ENCODE measurements at regions not wholly inside any gene's neighbourhood (a gene's known extent, or its start where the extent isn't known, plus 50 kb on each side); places are given as distances from the start of the nearest gene placed in this dataset.
"Not testable (repeated sequence)": the region's sequence is repeated elsewhere in the genome, so short reads cannot be mapped to it uniquely, and the experiment has no call there.

- Mint-ChIP-seq H3K4me3 (no peak overlapping the region), H3K27ac (no peak overlapping the region), H3K4me1 (ENCODE audit: unreplicated experiment) (no peaks in the 10 kb centered on the region), H3K9me3 (no peaks in the 10 kb centered on the region), H3K27me3 (no peaks in the 10 kb centered on the region), H3K36me3 (no peaks in the 10 kb centered on the region)
- TF ChIP-seq, protein P1, sequence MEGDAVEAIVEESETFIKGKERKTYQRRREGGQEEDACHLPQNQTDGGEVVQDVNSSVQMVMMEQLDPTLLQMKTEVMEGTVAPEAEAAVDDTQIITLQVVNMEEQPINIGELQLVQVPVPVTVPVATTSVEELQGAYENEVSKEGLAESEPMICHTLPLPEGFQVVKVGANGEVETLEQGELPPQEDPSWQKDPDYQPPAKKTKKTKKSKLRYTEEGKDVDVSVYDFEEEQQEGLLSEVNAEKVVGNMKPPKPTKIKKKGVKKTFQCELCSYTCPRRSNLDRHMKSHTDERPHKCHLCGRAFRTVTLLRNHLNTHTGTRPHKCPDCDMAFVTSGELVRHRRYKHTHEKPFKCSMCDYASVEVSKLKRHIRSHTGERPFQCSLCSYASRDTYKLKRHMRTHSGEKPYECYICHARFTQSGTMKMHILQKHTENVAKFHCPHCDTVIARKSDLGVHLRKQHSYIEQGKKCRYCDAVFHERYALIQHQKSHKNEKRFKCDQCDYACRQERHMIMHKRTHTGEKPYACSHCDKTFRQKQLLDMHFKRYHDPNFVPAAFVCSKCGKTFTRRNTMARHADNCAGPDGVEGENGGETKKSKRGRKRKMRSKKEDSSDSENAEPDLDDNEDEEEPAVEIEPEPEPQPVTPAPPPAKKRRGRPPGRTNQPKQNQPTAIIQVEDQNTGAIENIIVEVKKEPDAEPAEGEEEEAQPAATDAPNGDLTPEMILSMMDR (conservative IDR thresholded peaks at IDR 0.05) = no peak
- no peak for DNase-seq (ENCODE audit: extremely low spot score, unreplicated experiment)
Measured at GRCh38 chr1:232344791-232345399, 285.0 kb downstream of the SIPA1L2 start.

- H3K36me3 Mint-ChIP-seq; H3K27ac Mint-ChIP-seq; H3K27me3 Mint-ChIP-seq; H3K4me1 Mint-ChIP-seq (ENCODE audit: unreplicated experiment); H3K9me3 Mint-ChIP-seq; H3K4me3 Mint-ChIP-seq; DNase-seq (ENCODE audit: extremely low spot score, unreplicated experiment): not testable (repeated sequence)
Measured at GRCh38 chr1:232344186-232344585, 285.7 kb downstream of the SIPA1L2 start.

DNA sequence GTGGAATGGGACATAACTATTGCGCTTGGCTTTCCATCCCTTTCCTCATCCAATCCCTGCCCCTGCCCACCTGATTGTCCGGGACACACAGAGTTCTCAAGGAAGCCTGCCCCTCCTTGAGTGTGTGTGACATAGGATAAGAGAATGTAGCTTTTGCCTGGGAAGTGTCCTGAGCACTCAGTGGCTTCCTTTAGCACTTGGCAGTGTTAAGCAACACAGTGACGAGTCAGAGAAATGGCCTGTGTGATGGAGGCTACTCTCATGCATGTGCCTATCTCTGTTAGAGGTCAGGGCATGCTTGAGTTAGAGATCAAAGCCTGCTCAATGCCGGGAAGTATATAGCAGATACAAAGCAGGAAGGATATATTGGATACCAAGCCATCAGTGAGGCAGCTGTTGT is 289.5 kb downstream of the SIPA1L2 start:
- TF ChIP-seq, protein P1 (conservative IDR thresholded peaks at IDR 0.05) = no peak
- H3K36me3 Mint-ChIP-seq = no peaks in the 10 kb centered on the region

DNA sequence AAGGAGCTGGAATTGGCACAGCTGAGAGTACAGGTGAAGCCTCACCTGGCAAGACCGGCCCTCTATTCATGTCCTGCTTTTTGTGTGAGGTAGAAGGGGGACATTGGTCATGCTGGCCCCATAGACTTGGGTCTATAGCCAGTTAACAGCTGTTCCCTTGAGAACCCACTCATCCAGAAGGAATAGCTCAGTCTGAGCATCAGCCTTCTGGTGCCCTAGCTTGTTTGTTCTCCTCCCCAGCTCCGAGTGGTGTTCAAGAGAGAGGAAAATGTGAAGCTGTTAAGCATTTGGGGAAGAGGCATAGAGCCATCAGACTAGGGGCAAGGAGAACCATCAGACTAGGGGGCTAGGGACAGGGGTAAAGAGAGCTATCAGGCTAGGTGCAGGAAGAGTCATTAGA is 290.9 kb downstream of the SIPA1L2 start:
- H3K27ac Mint-ChIP-seq = no peak overlapping the region
- no peaks in the 10 kb centered on the region for H3K9me3 Mint-ChIP-seq
- no peak for DNase-seq (ENCODE audit: extremely low spot score, unreplicated experiment)
- H3K4me3 Mint-ChIP-seq = no peak overlapping the region
- TF ChIP-seq, protein P1 (conservative IDR thresholded peaks at IDR 0.05) = no peak
- H3K4me1 Mint-ChIP-seq (ENCODE audit: unreplicated experiment) = peaks cover 6% of the 10 kb centered on the region
- peaks cover 19% of the 10 kb centered on the region for H3K27me3 Mint-ChIP-seq
- no peaks in the 10 kb centered on the region for H3K36me3 Mint-ChIP-seq

More for the DNA sequence above, 289.5 kb downstream of the SIPA1L2 start:
- H3K4me1 Mint-ChIP-seq (ENCODE audit: unreplicated experiment) = peaks cover 4% of the 10 kb centered on the region
- H3K9me3 Mint-ChIP-seq = no peaks in the 10 kb centered on the region
- peaks cover 16% of the 10 kb centered on the region for H3K27me3 Mint-ChIP-seq
- H3K27ac Mint-ChIP-seq = no peak overlapping the region
- no peak overlapping the region for H3K4me3 Mint-ChIP-seq
- DNase-seq (ENCODE audit: extremely low spot score, unreplicated experiment) = no peak

DNA sequence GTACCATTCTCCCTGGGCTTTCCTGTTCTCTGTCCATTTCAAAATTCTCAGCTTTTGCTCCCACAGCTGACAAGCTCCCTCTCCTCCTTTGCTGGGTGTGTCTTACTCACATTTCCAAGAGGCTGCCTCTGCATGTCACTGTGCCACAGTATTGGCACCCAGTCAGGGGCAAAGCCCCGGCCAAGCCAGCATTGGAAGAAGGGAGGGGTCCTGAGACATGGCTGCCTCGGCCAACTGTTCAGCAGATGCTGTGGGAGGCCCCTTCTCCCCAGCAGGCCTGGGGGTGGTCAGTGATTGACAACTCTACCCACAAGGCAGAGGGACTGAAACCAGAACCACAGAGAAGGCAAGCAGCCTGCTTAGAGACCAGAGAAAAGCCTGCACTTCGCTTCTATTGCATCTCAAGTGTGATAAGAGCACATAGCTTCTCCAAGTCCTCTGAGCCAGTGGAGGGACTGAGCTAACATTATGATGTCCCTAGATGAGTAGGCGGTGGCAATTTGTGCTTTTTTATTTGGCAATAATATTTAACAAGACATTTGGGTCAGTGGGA is 294.1 kb downstream of the SIPA1L2 start:
- no peak for DNase-seq (ENCODE audit: extremely low spot score, unreplicated experiment)
- Mint-ChIP-seq H3K36me3 (peaks cover 3% of the 10 kb centered on the region), H3K27ac (no peak overlapping the region), H3K9me3 (no peaks in the 10 kb centered on the region), H3K4me1 (ENCODE audit: unreplicated experiment) (peaks cover 11% of the 10 kb centered on the region), H3K27me3 (peaks cover 21% of the 10 kb centered on the region), H3K4me3 (peak overlapping the region; percentile 34)
- TF ChIP-seq, protein P1 (conservative IDR thresholded peaks at IDR 0.05) = no peak

DNA sequence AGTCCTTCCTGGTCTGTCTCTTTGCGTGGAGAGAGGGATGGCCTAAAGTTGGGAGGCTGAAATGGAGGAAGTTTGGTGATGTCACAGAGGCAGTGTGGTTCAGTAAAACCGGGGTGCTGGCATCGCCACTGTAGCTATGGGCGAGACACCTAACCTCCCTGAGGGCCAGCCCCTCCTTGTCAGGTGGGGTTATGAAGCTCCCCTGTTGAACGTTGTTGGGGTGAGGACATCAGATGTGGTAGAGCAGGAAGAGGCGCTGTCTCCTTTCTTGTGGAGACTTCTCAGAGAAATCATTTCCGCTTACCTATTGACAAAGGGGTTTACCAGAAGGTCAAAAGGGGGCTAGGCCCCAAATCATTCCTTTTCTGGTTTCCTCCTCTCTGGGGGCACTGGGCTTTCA is 294.7 kb downstream of the SIPA1L2 start:
- Mint-ChIP-seq H3K36me3 (peaks cover 3% of the 10 kb centered on the region), H3K27ac (no peak overlapping the region), H3K4me3 (no peak overlapping the region), H3K9me3 (no peaks in the 10 kb centered on the region), H3K27me3 (peaks cover 21% of the 10 kb centered on the region), H3K4me1 (ENCODE audit: unreplicated experiment) (peaks cover 11% of the 10 kb centered on the region)
- no peak for DNase-seq (ENCODE audit: extremely low spot score, unreplicated experiment)
- TF ChIP-seq, protein P1 (conservative IDR thresholded peaks at IDR 0.05) = no peak
